Activated CD4-positive, alpha-beta T cell treated with anti-CD3 and anti-CD28 coated beads, Interleukin-2, amount 50 U/mL, for 24 hours (primary cell): ENCODE measurements at regions not wholly inside any gene's neighbourhood (a gene's known extent, or its start where the extent isn't known, plus 50 kb on each side); places are given as distances from the start of the nearest gene placed in this dataset.

Source experiments
- DNase-seq, 2 donors: peaks; one replicate each; pipeline ENCODE4 v3.0.0-alpha.2; 2020; ENCODE audit warnings: low read depth in 1 of 2, low spot score in 1 of 2

GRCh38 chr15:60208709-60209108 is 189.1 kb downstream of the ANXA2 start:
- DNase-seq: no peak

GRCh38 chr15:60212536-60212935 is 185.2 kb downstream of the ANXA2 start:
- DNase-seq: no peak

GRCh38 chr15:60213377-60214000 is 184.3 kb downstream of the ANXA2 start:
- DNase-seq: no peak

DNA sequence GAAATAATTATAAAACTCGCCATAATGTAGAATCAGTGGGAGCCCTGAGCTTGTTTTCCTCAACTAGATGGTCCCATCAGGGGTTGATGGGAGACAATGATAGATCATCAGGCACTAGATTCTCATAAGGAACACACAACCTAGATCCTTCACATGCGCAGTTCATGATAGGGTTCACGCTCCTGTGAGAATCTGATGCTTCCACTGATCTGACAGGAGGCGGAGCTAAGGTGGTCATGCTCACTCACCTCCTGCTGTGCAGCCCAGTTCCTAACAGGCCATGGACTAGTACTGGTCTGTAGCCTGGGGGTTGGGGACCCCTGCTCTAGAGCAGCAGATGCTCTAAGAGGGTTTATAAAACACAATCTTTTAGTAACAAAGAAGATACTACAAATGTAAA is 183.6 kb downstream of the ANXA2 start:
- no peak for DNase-seq

DNA sequence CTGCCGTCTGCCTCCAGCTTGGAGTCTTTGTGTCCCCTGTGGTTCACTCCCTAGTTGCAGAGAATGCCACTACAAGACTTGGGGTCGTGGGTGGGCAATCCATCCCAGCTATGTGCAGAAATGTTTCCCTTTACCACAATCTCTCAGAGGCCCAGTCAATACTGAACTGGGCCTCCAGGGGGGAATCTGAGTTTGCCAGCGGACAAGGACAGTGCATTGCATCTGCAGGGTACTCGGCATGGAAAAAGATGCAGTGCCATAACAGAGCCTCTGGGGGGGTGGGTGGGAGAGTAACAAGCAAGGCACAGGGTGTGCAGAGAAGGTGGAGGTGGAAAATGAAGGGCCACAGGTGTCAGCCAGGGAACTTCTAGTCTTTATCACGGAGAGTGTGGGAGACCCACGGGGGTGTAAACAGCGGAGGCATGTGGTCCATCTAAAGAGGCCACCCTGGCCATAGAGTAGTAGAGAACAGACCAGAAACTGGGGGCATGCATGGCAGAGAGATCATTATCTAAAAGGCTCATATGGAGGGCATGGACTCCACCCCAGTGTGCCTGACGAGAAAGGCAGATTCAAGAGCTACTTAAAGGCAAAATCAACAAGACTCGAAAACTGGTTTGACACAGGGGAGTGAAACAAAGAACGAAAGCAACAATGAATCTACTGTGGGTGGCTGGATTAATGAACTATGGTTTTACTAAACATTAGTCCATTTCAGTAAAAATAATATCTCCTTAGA is 182.4 kb downstream of the ANXA2 start:
- no peak for DNase-seq

- no peak for DNase-seq
These were observed 180.6 kb downstream of the ANXA2 start for GRCh38 chr15:60217161-60217560.

- no peak for DNase-seq
These were observed 179.5 kb downstream of the ANXA2 start for GRCh38 chr15:60218256-60218655.

DNA sequence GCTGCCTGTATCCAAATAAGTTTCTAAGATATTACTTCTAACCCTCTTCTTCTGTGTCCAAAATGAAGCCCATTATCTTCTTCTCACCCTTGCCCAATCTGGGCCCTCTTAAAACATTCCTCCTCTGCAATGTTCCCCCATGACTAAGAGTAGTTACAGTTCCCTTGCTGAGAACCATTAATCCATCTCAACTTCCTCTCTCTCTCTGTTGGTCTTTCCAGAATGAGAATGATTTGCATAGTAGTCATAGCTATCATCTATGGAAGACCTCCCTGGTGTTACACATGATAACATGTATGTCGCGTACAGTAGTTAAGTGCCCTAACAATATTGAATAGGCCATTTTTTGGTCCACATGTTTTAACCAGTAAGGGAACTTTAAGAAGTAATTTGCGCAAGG is 177.9 kb downstream of the ANXA2 start:
- DNase-seq: no peak

DNA sequence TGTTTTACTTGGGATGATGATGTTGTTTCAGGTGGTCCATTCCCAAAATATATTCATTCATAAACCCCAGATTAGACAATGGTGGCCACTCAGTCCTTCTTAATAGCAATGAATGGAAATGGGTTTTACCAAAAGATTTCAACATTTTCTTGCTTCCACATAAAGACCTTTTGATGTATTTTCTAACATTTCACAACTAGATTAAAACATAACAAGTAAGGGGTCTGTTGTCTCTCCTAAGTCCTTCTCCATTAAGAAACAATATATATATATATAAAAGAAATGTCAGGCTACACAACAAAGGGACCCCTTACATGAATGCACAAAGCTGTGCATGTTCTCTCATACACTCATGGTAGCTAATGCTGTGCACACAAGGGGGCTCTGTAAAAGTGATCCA is 176.4 kb downstream of the ANXA2 start:
- DNase-seq: no peak

DNA sequence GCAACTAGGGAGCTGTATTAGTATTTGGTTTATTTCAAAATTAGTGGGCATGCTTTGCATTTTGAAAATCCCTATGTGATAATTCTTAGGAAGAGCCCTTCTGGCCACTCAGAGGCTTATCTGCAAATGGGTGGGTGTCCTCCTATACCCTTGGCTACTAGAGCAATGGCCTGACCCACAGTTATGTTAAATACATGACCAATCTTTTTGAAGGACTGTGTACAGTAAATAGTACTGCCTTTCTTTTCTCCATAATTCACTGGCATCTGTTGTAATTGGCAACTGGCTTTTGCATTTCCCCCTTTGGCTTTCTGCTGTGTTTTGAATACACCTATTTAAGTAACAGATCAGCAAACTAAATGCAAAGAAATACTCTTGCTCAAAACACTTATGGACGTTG is 175.4 kb downstream of the ANXA2 start:
- no peak for DNase-seq

- no peak for DNase-seq
These were observed 174.6 kb downstream of the ANXA2 start for GRCh38 chr15:60223176-60223575.

GRCh38 chr15:60226924-60227323 is 170.9 kb downstream of the ANXA2 start:
- DNase-seq: no peak

DNA sequence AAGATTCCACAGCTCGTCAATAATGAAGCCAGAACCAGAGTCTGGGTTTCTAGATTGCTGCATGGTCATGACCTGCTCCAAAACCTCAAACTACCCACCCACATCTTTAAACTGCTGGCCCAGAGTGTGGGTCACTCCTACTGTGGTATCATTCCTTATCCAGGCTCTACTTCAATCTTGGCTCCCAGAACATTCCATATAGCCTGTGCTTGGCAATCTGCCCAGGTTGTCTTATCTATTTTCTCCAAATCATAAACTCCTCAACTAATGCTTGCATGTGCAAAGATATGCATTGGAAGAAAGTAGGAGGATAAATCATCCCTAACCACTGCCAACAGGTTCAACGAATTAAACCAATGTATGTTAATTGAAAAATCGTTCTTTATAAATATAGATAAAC is 169.7 kb downstream of the ANXA2 start:
- no peak for DNase-seq

DNA sequence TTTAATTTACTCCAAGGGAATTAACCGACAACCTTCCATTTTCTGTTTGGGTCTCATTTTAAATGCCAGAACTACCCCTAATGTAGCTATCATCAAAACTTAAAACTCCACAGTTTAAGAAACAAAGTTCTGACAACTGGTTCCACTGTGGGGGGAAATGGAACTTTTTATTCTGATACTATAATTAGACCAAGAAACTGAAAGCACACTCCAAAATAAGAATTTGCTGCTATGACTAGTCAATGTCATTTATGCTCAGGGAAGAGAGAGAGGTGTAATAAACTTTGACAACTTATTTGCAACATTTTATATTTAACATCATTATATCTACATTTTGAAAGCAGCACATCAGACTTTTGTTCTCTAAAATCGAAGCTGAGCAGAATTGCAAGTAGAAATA is 169.2 kb downstream of the ANXA2 start:
- no peak for DNase-seq

DNA sequence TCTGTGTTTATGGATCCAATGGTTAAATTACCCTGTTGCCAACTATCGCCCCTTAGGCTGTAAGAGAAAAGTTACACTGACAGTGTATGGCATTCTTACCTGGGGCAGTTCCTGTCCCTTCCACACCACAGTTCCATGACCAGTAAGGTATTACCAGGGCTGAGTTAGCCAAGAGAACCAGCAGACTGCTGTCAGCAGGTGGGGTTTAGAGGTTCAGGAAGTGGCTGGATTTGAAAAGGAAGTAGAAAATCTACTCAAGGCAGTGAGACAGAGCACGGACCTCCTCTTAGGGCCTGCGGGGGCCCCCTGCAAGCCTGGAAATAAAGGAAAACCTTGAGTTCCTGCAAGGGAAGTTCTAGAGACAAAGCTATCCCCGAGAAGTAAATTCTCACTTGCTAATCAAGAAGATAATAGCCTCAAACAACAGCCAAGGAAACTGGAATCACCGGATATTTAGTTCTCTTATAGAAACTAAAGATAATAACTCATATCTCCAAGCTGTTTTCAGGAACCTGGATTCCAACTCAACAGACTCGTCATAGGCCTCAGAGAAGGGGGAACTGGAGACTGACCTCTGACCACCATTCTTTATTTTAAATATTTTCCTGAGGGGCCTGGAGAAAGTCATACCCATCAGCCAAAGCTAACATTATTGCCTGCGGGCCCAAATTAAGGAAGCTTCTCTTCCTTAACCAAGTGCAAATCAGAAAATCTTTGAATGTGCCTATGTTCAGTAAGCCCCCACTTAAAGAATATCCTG is 161.7 kb downstream of the ANXA2 start:
- DNase-seq: no peak

DNA sequence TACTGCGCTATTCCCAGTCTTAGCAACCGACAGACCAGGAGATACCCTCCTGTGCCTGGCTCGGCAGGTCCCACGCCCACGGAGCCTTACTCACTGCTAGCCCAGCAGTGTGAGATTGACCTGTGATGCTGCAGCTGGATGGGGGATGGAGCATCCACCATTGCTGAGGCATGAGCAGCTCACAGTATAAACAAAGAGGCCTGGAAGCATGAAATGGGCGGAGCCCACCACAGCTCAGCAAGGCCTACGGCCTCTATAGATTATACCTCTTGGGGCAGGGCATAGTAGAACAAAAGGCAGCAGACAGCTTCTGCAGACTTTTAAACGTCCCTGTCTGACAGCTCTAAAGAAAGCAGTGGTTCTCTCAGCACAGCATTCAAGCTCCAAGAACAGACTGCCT is 160.3 kb downstream of the ANXA2 start:
- DNase-seq: no peak

GRCh38 chr15:60243769-60244168 is 154.0 kb downstream of the ANXA2 start:
- DNase-seq: no peak

DNA sequence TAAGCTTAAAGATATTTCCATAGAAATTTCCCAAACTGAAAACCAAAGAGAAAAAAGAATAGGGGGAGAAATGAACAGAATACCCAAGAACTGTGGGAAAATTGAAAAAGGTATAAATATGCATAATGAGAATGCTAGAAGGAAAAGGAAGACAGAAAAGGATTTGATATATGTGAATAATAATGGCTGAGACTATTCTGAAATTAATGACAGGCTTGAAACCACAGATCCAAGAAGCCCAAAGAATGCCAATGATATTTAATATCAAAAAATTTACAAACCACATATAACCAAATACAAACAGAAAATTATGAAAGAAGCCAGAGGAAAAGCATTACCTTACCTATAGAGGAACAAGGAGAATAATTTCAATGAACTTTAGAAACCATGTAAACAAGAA is 153.0 kb downstream of the ANXA2 start:
- DNase-seq: no peak

- DNase-seq: no peak
These were observed 147.5 kb downstream of the ANXA2 start for GRCh38 chr15:60250316-60250715.

DNA sequence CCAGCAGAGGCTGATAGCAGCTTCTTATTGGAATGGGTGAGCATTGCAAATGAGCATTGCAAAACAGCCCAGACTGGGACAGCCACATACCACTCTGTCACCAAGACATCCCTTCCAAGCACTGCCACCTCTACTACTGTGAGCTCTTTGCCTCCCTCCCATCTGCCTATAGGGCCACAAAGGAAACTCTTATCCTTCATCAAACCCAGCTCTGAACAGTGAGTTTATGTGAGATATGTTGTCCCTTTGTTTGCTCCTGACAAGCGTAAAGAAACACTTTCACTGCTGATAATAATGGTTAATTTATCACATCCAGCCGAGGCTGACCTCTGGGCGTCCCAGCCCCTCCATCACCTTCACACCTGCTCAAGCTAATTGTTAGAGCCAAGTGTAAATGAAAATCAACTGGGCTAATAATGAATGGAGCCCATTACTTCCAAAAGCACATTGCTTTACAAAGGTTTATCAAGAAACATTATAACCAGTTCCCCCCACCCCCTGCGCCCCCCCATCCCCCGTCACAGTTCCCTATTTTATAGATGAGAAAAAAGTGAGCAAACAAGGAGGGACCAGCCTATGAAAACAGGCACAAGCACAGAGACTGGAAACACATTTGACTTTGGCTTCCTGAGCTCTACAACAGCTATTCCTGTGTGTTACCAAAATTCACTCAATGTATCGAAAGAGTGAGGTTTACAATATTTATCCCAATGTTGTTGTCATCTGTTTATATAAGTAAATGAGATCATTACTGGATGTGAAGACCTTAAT is 146.3 kb downstream of the ANXA2 start:
- DNase-seq: no peak

- DNase-seq: no peak
These were observed 143.4 kb downstream of the ANXA2 start for GRCh38 chr15:60254416-60254815.

DNA sequence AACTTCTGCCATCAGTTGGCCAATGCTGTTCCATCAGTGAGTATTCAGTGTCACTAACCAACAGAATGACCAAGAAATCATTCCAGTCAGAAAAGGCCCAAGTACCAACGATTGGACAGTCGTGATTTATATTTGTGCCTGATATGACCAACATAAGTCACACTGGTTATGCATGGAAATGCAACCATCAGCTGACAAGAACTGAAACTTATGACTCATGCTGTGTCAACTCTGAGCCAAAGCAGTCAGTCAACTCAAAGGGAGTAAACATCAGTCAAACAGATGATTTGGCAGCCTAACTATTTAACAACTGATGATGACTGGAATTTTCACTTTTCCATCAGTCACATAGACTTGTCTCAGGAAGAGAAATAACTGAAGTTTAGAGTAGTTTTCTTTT is 142.4 kb downstream of the ANXA2 start:
- peak in 1 of 2 donors; percentile 41 for DNase-seq
